Islet of Langerhans (tissue), 1 donor: ENCODE measurements at regions not wholly inside any gene's neighbourhood (a gene's known extent, or its start where the extent isn't known, plus 50 kb on each side); places are given as distances from the start of the nearest gene placed in this dataset.
"Not testable (repeated sequence)": the region's sequence is repeated elsewhere in the genome, so short reads cannot be mapped to it uniquely, and the experiment has no call there.

Experiments
- FAIRE-seq: peaks from one replicate; lab custom pipeline; 2011; peaks lifted over from hg19 to GRCh38; lab: Jason Lieb, UNC

DNA sequence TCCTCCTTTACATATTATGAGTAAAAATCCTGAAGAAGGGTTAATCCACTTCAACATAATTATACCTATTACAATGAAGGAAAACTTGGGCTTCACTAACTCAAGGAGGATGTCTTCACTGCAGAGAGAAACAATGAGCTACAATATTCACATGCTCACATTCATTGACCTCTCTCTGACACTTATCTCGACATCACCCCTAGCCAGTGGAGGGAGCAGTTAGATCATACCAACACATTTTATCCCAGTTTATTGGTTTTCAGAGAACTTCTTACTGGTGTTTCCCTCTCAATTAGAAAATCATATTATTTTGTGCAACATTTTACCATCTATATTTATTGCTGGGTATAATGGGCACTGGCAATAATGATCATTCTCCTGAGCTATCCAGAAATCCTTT lies 646.5 kb downstream of the TENT5A start:
- FAIRE-seq: no peak

DNA sequence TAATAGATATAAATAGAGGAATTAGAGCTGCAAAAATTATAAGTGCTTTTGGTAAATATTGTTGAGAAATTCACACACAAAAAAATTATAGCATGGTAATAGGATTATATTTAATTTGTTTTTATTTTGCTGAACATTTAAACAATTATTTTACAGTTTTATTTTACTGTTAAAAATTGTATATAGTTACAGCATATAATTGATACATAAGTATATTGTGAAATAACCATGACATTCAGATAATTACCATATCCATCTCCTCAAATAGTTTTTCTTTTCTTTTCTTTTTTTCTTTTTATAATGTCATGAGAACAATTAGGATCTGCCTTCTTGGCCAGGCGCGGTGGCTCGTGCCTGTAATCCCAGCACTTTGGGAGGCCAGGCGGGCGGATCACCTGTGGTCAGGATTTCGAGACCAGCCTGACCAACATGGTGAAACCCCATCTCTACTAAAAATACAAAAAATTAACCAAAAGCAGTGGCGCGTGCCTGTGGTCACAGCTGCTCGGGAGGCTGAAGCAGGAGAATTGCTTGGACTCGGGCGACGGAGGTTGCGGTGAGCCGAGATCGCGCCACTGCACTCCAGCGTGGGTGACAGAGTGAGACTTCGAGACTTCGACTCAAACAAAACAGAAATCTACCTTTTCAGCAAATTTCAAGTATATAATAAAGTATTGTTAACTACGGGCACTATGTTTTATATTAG lies 654.2 kb downstream of the TENT5A start:
- FAIRE-seq: no peak

DNA sequence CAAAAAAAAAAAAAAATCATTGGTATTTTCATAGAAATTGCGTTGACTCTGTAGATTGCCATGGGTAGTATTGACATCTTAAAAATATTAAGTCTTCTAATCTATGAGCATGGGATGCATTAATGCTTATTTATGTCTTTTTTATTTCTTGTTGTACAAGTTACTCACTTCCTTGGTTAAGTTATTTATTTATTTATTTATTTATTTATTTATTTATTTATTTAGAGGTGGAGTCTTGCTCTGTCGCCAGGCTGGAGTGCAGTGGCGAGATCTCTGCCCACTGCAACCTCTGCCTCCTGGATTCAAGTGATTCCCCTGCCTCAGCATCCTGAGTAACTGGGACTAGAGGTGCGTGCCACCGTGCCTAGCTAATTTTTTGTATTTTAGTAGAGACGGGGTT lies 656.0 kb downstream of the TENT5A start:
- not testable (repeated sequence) for FAIRE-seq

DNA sequence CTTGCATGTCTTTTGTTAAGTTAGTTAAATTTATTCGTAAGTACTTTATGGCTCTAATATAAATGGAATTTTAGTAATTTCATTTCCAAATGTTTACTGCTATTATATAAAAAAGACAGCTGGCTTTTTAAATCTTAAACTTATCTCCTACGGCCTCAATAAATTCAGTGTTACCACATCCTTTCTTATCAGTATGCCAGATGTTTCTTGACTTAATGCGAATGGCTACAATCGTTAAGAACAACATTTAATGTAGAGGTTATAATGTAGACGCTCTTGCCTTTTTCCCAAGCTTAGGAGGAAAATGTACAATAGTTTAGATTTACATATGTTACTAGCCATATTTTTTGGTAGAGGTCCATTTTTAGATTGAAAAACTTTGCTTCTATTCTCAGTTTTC lies 659.4 kb downstream of the TENT5A start:
- no peak for FAIRE-seq

DNA sequence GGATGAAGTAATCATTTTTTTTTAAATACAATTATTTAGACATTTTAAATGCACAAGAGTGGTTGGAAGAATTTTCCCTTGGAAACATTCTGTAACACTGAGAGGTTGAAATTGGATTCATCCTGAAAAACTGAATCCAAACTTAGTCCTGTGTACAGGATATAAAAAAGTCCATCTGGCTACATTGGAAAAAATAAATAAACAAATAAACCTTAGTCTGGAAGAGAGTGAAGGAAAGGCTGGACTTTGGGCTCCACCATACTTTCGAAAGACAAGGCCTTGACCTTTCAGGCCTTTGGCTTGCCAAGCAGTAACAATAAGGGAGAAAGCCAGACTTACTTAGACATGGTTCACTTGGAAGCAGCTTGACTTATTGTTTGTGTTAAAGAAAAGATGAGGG lies 664.3 kb downstream of the TENT5A start:
- no peak for FAIRE-seq

DNA sequence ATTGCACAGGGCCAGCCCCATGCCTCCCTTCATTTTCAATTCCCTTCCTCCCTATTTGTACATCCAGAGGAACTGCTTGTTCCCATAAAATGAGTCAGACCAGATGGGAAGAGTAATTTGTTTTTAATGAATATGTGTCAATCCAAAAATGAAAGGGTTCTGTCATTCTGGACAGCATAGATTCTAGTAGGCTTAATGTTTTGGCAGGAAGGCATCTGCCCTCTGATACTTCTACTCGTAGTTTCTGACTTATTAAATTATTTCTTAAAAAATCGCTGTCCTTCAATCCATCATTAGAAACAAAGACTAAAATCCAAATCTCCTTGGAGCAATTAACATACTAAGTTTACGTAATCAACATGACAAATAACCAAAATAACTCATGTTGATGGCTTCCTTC lies 665.5 kb downstream of the TENT5A start:
- FAIRE-seq: no peak

DNA sequence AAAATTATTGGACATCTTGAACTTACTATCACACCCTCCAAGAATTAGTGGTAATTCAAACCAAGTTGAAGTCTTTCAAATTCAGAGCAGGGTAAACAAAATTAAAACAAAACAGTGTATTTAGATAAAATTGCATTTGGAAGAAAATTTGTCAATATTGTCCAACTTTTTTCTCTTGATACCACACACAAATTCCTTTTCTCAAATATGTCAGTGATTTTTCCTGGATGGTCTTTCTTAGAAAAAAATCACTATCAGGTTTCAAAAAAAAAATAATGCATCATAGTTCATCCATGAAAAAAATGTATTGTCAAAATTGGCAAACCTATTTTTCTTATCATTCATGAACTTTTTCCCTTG lies 667.1 kb downstream of the TENT5A start:
- no peak for FAIRE-seq

DNA sequence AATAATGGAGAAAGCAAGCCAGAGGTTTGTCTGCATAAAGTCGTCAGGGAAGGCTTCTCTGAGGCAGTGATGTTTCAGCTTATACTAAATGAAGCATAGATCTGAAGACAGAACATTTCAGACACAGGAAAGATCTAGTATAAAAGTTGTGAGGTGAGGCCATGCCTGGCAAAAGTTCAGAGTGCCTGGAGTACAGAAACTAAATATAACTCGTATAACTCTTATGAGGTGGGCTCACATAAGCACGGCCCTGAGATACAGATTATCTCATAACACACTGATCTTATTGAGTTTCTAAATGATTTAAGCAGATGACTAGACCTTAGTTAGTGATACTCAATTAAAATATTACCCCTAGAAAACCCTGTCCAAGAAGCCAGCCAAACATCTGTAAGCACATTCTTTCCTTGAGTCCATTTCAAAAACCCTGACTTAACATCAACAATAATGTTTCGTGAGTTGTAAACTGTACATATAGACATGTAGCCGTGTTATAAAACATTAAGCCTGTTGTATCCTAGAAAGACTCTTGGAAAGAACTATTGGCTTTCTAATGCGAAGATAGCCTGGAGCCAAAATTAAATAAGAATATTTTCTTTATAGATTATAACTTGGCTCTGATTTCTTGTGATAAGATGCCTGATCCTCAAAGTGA lies 667.6 kb downstream of the TENT5A start:
- FAIRE-seq: no peak

DNA sequence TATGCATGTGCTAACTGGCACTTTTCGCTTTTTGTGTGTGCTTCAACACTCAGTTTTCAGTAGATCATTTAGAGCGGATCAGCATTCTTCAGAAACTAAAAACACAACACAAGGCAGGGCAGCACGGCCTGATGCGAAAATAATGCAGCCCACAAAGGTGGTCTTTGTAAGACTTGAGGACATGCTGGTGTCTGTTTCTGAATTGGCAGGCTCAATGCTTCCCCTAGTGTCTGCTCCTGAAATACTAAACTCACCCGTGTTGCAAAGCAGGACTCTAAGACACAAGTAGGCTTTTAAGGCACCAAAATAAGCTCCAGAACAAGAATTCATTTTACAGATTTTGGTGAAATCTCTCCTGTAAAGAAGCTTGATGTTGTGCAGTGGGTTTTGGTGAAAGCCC lies 676.5 kb downstream of the TENT5A start:
- FAIRE-seq: no peak

- no peak for FAIRE-seq
These were observed 679.2 kb downstream of the TENT5A start for GRCh38 chr6:81073318-81073717.

DNA sequence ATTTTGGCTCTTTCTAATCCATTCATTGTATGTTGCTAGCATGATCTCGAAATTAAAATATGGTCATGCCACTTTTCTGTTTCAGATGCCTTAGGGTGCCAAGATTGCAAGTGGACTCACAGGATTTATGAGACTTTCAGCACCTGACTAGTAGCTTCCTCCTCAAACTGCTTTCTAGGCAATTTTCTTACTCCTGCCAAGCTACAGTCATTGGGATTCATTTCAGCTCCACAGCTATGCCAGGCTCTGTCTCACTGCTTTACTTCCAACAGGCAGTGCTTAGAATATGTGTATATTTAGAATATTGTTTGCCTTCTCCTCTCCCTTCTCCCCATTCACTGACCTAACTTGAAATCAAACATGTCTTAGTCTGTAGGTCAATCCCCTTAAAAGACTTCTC lies 681.4 kb downstream of the TENT5A start:
- no peak for FAIRE-seq

- FAIRE-seq: no peak
These were observed 685.4 kb downstream of the TENT5A start for GRCh38 chr6:81067057-81067456.

DNA sequence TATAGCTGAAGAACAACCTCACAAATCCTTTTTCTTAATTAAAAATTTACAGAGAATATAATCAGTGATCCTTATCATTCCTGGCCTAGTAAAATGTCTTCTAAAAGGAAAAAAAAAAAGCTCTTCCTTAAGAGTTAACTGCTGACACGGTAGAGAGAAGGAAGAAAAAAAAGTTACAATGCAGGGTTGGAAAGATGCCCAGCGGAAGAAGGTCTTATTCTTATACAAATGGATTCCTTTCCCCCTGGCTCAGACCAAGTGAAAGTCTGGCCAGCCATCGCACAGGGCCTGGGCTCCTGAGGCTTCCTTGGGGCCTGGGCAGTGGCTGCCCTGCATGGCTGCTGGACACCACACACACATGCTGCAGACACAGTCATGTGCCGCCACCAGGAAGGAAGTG lies 688.6 kb downstream of the TENT5A start:
- no peak for FAIRE-seq

DNA sequence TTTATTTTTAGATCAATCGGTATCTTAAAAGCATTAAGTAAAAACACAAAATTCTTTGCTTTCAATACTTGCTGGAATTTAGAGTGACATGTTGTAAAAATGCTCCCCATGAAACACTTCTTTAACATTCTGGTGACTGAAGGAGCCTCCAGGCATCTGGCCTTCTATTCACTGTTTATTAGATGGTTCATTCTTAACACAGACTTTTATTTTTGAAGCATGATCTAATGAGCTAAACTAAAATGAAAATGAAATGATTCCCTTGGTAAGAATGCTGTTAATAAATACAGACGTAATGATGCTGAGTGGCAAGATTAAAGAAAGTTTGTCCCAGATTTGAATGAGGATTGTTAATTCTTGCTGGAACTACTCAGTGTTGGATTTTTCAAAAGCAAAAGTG lies 698.4 kb downstream of the TENT5A start:
- FAIRE-seq: no peak

GRCh38 chr6:81051952-81052351 lies 700.5 kb downstream of the TENT5A start:
- no peak for FAIRE-seq

DNA sequence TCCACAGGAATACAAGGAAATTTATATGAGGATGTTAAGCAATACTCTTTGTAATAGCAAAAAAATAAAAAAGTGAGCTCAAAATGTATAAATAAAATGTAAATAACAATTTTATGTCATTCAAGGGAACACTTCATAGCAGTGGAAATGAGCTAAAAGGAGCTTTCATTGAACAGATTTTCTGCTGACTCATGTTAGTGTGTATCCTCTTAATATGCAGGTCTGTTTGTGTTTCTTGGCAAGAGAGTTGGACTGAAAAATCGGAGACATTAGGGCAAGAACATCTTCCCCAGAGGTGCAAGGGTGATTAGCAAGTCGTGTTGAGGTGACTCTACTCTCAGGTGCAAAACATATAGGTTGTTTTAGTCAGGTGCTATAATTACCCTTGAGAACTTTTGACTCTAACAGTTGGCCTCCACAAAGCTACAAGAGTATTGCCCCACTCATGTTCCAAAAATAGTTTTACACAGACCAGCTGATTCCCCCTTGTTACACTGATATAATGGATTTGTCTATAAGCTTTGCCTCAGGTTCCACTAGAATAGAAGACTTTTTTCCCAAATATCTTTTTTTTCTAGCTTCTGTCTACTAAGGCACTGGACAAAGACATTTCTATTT lies 702.9 kb downstream of the TENT5A start:
- no peak for FAIRE-seq

- FAIRE-seq: no peak
These were observed 721.1 kb downstream of the TENT5A start for GRCh38 chr6:81031416-81031815.

- FAIRE-seq: no peak
These were observed 726.4 kb downstream of the TENT5A start for GRCh38 chr6:81026041-81026553.

DNA sequence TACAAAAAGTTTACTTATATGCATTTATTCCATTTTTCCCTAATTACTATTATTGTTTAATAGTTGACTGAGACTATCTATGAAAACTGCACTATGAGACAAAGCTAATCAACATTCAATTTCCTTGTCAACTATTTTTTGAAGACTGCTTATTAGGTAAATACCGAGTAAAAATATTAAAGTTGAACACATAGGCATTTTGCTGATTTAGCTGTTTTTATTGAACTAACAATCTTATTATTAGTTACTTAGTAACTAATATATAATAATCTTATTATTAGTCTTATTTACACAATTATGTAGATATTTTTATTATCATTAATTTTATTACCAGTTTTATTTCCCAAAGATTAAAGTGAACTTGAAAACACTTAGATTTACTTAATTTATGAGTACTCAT lies 728.8 kb downstream of the TENT5A start:
- no peak for FAIRE-seq

DNA sequence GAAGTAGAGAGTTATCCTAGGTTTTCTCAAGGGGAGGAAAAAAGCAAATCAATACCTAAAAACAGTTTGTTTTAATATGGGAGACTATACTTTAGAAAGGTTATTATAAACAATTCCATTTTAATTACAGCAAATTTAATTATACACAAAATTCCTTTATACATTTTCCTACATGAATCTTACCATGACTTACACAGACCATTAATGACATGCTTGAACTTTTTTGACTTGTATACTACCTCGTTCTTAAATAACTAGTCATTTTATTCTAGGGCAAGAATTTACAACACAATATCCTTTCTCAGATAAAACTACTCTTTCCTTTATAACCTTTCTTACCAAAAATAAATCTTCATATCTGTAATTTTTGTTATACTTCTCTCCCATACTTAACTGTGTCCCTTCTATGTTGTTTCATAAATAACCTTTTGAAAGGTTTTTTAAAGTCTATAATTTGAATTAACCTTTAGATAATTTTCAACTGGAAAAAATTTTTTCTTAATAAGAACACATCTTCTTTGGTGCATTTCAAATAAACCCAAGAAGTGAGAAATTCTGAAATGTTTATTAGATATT lies 729.4 kb downstream of the TENT5A start:
- no peak for FAIRE-seq

DNA sequence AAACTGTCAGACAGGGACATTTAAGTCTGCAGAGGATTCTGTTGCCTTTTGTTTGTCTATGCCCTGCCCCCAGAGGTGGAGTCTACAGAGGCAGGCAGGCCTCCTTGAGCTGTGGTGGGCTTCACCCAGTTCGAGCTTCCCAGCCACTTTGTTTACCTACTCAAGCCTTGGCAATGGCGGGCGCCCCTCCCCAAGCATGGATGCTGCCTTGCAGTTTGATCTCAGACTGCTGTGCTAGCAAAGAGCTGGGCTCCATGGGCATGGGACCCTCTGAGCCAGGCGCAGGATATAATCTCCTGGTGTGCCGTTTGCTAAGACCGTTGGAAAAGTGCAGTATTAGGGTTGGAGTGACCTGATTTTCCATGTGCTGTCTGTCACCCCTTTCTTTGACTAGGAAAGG lies 734.9 kb downstream of the TENT5A start:
- not testable (repeated sequence) for FAIRE-seq

DNA sequence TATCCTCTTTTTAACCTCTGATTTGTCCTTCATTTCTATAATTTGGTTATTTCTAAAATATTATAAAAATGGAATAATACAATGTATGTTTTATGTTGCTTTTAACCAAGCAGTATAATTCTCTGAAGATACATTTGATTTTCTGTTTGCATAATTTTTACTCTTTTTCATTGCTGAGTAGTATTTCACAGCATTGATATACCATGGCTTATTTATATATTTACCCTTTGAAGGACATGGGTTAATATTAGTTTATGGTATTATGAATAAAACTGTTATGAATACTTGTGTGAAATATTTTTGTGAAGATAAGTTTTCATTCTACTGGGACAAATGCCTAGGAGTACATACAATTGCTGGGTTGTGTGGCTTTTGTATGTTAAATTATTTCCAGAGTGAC lies 748.6 kb downstream of the TENT5A start:
- FAIRE-seq: no peak

- FAIRE-seq: no peak
These were observed 749.3 kb downstream of the TENT5A start for GRCh38 chr6:81003156-81003555.
